B cell (primary cell): ENCODE measurements at regions not wholly inside any gene's neighbourhood (a gene's known extent, or its start where the extent isn't known, plus 50 kb on each side); places are given as distances from the start of the nearest gene placed in this dataset.

ENCODE experiments used
- ATAC-seq: fragments of 200-7000 bp; cut with Tn5 transposase; one replicate; pipeline ENCODE4 v1.10.0; 2021; ENCODE audit warnings: low read depth, mild to moderate bottlenecking, moderate number of reproducible peaks, moderate library complexity
- CTCF ChIA-PET: fragments of 350-600 bp; sonication (Branson Sonifier 250); formaldehyde crosslinking; loops from one replicate; lab custom pipeline; 2021; ENCODE audit warnings: antibody characterized with exemption, inconsistent platforms; lab: Charles Lee
- POLR2A ChIA-PET: fragments of 350-600 bp; sonication (Branson Sonifier 250); formaldehyde crosslinking; loops from one replicate; lab custom pipeline; 2021; ENCODE audit warnings: antibody characterized with exemption; lab: Charles Lee
- DNase-seq: peaks from one replicate; pipeline ENCODE4 v3.0.0; 2013
- H2AFZ ChIP-seq: 2 replicates; pipeline ENCODE4 v1.6.1; 2012; ENCODE audit warnings: mild to moderate bottlenecking, low read depth, low read length; ENCODE audit not compliant: insufficient read depth, poor library complexity, severe bottlenecking
- H3K27ac ChIP-seq, 2 donors: 1 replicate in 1 of 2; 2 replicates in 1 of 2; pipeline ENCODE4 v1.5.1; 2012 to 2013; ENCODE audit warnings: low read length in 2 of 2, mild to moderate bottlenecking in 2 of 2, moderate library complexity in 1 of 2
- H3K27me3 ChIP-seq, 4 experiments: fragments of 200-600 bp in 1 of 4; sonication (generic) in 1 of 4; replicated peaks in 1 of 4; 1 replicate in 2 of 4; 2 replicates in 2 of 4; pipeline versions ENCODE4 v1.6.1 to v1.7.0; 2013 to 2016; ENCODE audit warnings: low read length in 3 of 4, mild to moderate bottlenecking in 2 of 4, mixed read lengths in 1 of 4, moderate library complexity in 1 of 4; ENCODE audit not compliant: insufficient read depth in 4 of 4, control insufficient read depth in 3 of 4; ENCODE audit errors: control extremely low read depth in 1 of 4
- H3K36me3 ChIP-seq, 2 experiments: replicated peaks in 1 of 2; 1 replicate in 1 of 2; 2 replicates in 1 of 2; pipeline versions ENCODE4 v1.6.1 to v1.7.1; 2013; ENCODE audit warnings: low read length in 1 of 2; ENCODE audit not compliant: insufficient read depth in 2 of 2, control insufficient read depth in 1 of 2; ENCODE audit errors: control extremely low read depth in 1 of 2, extremely low read depth in 1 of 2
- H3K4me1 ChIP-seq, 2 donors: fragments of 200-600 bp in 1 of 2; sonication (generic) in 1 of 2; 1 replicate in 1 of 2; 2 replicates in 1 of 2; pipeline versions ENCODE4 v1.5.1 to v1.6.1; 2013 to 2017; ENCODE audit warnings: low read length in 2 of 2; ENCODE audit not compliant: control insufficient read depth in 2 of 2, insufficient read depth in 2 of 2
- H3K4me2 ChIP-seq: replicated peaks from 2 replicates; pipeline ENCODE3; 2012; ENCODE audit warnings: mild to moderate bottlenecking, low read depth, low read length; ENCODE audit not compliant: poor library complexity, severe bottlenecking
- H3K4me3 ChIP-seq, 5 experiments: fragments of 200-600 bp in 1 of 5; sonication (generic) in 1 of 5; 1 replicate in 3 of 5; 2 replicates in 2 of 5; pipeline versions ENCODE4 v1.5.1 to v1.7.0; 2011 to 2016; ENCODE audit warnings: low read length in 4 of 5, mild to moderate bottlenecking in 4 of 5, low read depth in 2 of 5, control low read depth in 1 of 5, moderate library complexity in 1 of 5; ENCODE audit not compliant: insufficient read depth in 1 of 5; ENCODE audit errors: control extremely low read depth in 1 of 5, extremely low read depth in 1 of 5
- H3K79me2 ChIP-seq: fragments of 200-600 bp; sonication (generic); one replicate; pipeline ENCODE4 v1.6.0; 2016; ENCODE audit warnings: low read length; ENCODE audit not compliant: control insufficient read depth, insufficient read depth
- H3K9ac ChIP-seq: fragments of 200-600 bp; sonication (generic); 2 replicates; pipeline ENCODE4 v1.6.1; 2017; ENCODE audit warnings: mild to moderate bottlenecking, low read length, moderate library complexity
- H3K9me3 ChIP-seq, 3 donors: one replicate each; pipeline versions ENCODE4 v1.6.1 to v1.7.1; 2013; ENCODE audit warnings: low read length in 2 of 3; ENCODE audit not compliant: control insufficient read depth in 2 of 3, insufficient read depth in 1 of 3; ENCODE audit errors: control extremely low read depth in 1 of 3
- H4K20me1 ChIP-seq: 2 replicates; pipeline ENCODE4 v1.6.0; 2012; ENCODE audit warnings: mild to moderate bottlenecking, low read length; ENCODE audit not compliant: insufficient read depth, control insufficient read depth, poor library complexity, severe bottlenecking
- H3K27ac Mint-ChIP-seq: one replicate; pipeline ENCODE4 v1.8.0; 2021; ENCODE audit warnings: mixed read lengths
- H3K27me3 Mint-ChIP-seq: one replicate; pipeline ENCODE4 v1.8.0; 2021; ENCODE audit warnings: mixed read lengths
- H3K4me1 Mint-ChIP-seq: one replicate; pipeline ENCODE4 v1.8.0; 2021; ENCODE audit warnings: mixed read lengths
- H3K4me3 Mint-ChIP-seq: one replicate; pipeline ENCODE4 v1.8.0; 2021; ENCODE audit warnings: mixed read lengths
- H3K9me3 Mint-ChIP-seq: one replicate; pipeline ENCODE4 v1.8.0; 2022; ENCODE audit warnings: mixed read lengths; ENCODE audit not compliant: insufficient read depth
- CTCF ChIP-seq: fragments of 200-600 bp; IDR thresholded peaks from one replicate; pipeline ENCODE4 v1.8.0; 2022; ENCODE audit warnings: antibody characterized with exemption, mild to moderate bottlenecking
- EZH2 ChIP-seq: IDR thresholded peaks from 2 replicates; pipeline ENCODE4 v1.6.1; 2012; ENCODE audit warnings: borderline replicate concordance, low read depth, mild to moderate bottlenecking, moderate library complexity, low read length; ENCODE audit not compliant: insufficient read depth, poor library complexity, severe bottlenecking
- WGBS: methylation state at CpG from one replicate; pipeline ENCODE4 v1.1.5; 2013; ENCODE audit warnings: missing lambda C conversion rate; ENCODE audit not compliant: insufficient coverage; 5-methylcytosine and 5-hydroxymethylcytosine counted together
- intact Hi-C: fragments of 100-400 bp; cut with micrococcal nuclease; formaldehyde crosslinking; loops from one replicate; pipeline ENCODE4 v1.10.0; 2022

DNA sequence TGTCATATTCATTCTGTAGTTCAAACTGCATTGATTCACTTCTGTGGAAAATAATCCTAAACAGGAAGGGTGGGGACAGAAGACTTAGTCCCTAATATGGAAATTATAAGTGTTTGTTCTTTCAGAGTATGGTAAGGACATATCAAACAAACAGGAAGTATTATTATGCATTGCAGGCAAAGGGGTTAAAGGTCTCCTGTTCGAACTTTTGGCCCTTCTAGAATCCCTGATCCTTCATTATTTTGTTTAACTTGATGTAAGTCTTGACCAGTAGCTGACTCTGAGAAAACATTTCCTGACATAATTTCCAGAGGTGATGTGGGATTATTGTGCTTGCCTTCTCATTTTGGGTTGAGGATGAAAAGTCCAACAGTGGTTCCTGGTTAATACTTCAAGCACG, 215.4 kb upstream of the ADGRL2 start:
- POLR2A ChIA-PET, result no interaction called here
- Histone ChIP-seq H3K4me3 (no peak overlapping the region), H4K20me1 (no peaks in the 10 kb centered on the region), H3K4me2 (no peak overlapping the region), H3K36me3 (no peaks in the 10 kb centered on the region), H3K79me2 (no peaks in the 10 kb centered on the region), H3K9ac (no peak overlapping the region), H3K9me3 (no peaks in the 10 kb centered on the region), H2AFZ (no peak overlapping the region), H3K4me1 (no peaks in the 10 kb centered on the region), H3K27me3 (no peaks in the 10 kb centered on the region), H3K27ac (no peak overlapping the region)
- CTCF ChIA-PET, result no interaction called here
- Mint-ChIP-seq H3K4me3 (no peak overlapping the region), H3K27ac (no peak overlapping the region), H3K4me1 (no peaks in the 10 kb centered on the region), H3K9me3 (no peaks in the 10 kb centered on the region), H3K27me3 (no peaks in the 10 kb centered on the region)
- intact Hi-C loops, result no loop called here
- no peak for DNase-seq
- no CpG with 5 or more reads among the region's 2 CpGs for WGBS
- no peak for TF ChIP-seq EZH2
- no peak for TF ChIP-seq CTCF
- ATAC-seq, result no peak

DNA sequence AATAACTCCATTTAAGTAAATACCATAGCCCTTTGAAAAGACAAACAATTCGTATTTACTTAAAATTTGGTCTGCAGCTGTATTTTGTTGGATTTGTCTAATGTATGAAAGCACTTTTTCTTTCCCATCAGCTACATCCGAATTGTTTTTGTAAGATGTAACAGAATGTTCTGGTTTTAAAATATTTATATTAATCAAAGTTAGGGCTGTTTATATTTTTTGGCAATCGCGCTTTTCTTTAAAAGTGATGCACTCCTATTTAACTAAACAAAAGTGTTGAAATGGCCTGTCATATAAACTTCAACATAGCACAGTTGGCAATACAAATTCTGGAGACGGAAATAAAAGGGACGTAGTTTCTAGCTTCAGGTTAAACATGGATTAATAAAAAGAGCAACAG, 216.3 kb upstream of the ADGRL2 start:
- no peak overlapping the region for H2AFZ ChIP-seq
- Mint-ChIP-seq H3K27ac (no peak overlapping the region), H3K4me1 (no peaks in the 10 kb centered on the region), H3K4me3 (no peak overlapping the region), H3K27me3 (no peaks in the 10 kb centered on the region), H3K9me3 (no peaks in the 10 kb centered on the region)
- H3K9ac ChIP-seq, result no peak overlapping the region
- H3K36me3 ChIP-seq, result no peaks in the 10 kb centered on the region
- DNase-seq (no peak), ATAC-seq (no peak)
- TF ChIP-seq CTCF (no peak), EZH2 (no peak)
- no peak overlapping the region for H3K4me3 ChIP-seq
- intact Hi-C loops, result no loop called here
- H3K4me1 ChIP-seq, result no peaks in the 10 kb centered on the region
- no peak overlapping the region for H3K4me2 ChIP-seq
- CTCF ChIA-PET, result no interaction called here
- POLR2A ChIA-PET, result no interaction called here
- no peaks in the 10 kb centered on the region for H3K27me3 ChIP-seq
- no peak overlapping the region for H3K27ac ChIP-seq
- no CpG with 5 or more reads among the region's 6 CpGs for WGBS
- no peaks in the 10 kb centered on the region for H3K79me2 ChIP-seq
- H3K9me3 ChIP-seq, result no peaks in the 10 kb centered on the region
- no peaks in the 10 kb centered on the region for H4K20me1 ChIP-seq
